IMR-90 (cell line): ENCODE measurements at regions not wholly inside any gene's neighbourhood (a gene's known extent, or its start where the extent isn't known, plus 50 kb on each side); places are given as distances from the start of the nearest gene placed in this dataset.
"Not testable (repeated sequence)": the region's sequence is repeated elsewhere in the genome, so short reads cannot be mapped to it uniquely, and the experiment has no call there.

ENCODE experiments used
- ATAC-seq: fragments of 200-7000 bp; cut with Tn5 transposase; 2 replicates; pipeline ENCODE4 v1.9.1; 2020; ENCODE audit warnings: low read depth, mild to moderate bottlenecking, moderate library complexity
- BruUV-seq: library from RNA; stranded (reverse); fragments of 400-500 nt; replicated peaks from 2 replicates; lab custom pipeline; 2021; lab: Mats Ljungman, UMichigan
- CTCF ChIA-PET: fragments of 300-600 bp; formaldehyde crosslinking; extraction: SDS; loops from one replicate; lab custom pipeline; 2021; ENCODE audit warnings: antibody characterized with exemption; lab: Yijun Ruan, JAX
- POLR2A ChIA-PET: fragments of 300-600 bp; sonication (Branson Sonifier 250); formaldehyde crosslinking; loops from one replicate; lab custom pipeline; 2022; ENCODE audit warnings: antibody characterized with exemption; ENCODE audit not compliant: unreplicated experiment; lab: Charles Lee
- DNase-seq: peaks from one replicate; pipeline ENCODE4 v3.0.0; 2013
- H2AFZ ChIP-seq: replicated peaks from 2 replicates; pipeline ENCODE3; 2013; ENCODE audit warnings: low read length, mild to moderate bottlenecking; ENCODE audit not compliant: poor library complexity
- H2AK5ac ChIP-seq: 2 replicates; pipeline ENCODE4 v1.6.1; 2013; ENCODE audit warnings: low read depth, low read length, inconsistent platforms
- H2AK9ac ChIP-seq: replicated peaks from 2 replicates; pipeline ENCODE3; 2013; ENCODE audit warnings: mild to moderate bottlenecking, low read depth, low read length, moderate library complexity; ENCODE audit not compliant: poor library complexity
- H2BK120ac ChIP-seq: 2 replicates; pipeline ENCODE4 v1.6.1; 2013; ENCODE audit warnings: low read depth, low read length, inconsistent platforms
- H2BK15ac ChIP-seq: 3 replicates; pipeline ENCODE4 v1.6.1; 2013; ENCODE audit warnings: low read depth, low read length, inconsistent platforms
- H2BK20ac ChIP-seq: 2 replicates; pipeline ENCODE4 v1.6.1; 2013; ENCODE audit warnings: low read depth, mild to moderate bottlenecking, inconsistent platforms, low read length, moderate library complexity
- H2BK5ac ChIP-seq: 2 replicates; pipeline ENCODE4 v1.6.1; 2013; ENCODE audit warnings: mild to moderate bottlenecking, low read depth, low read length, inconsistent platforms; ENCODE audit not compliant: poor library complexity, severe bottlenecking
- H3K14ac ChIP-seq: replicated peaks from 2 replicates; pipeline ENCODE4 v1.6.1; 2013; ENCODE audit warnings: low read depth, low read length, inconsistent platforms
- H3K18ac ChIP-seq: 2 replicates; pipeline ENCODE4 v1.6.1; 2013; ENCODE audit warnings: low read depth, low read length, control low read depth
- H3K23ac ChIP-seq: 2 replicates; pipeline ENCODE4 v1.6.1; 2013; ENCODE audit warnings: low read depth, low read length, inconsistent platforms
- H3K27ac ChIP-seq: 2 replicates; pipeline ENCODE4 v1.5.1; 2013; ENCODE audit warnings: mild to moderate bottlenecking, control low read depth, low read length; ENCODE audit not compliant: insufficient read depth
- H3K27me3 ChIP-seq: 2 replicates; pipeline ENCODE4 v1.6.1; 2013; ENCODE audit warnings: low read length; ENCODE audit not compliant: control insufficient read depth, insufficient read depth
- H3K36me3 ChIP-seq: 2 replicates; pipeline ENCODE4 v1.6.1; 2013; ENCODE audit warnings: low read length, mixed read lengths; ENCODE audit not compliant: control insufficient read depth, insufficient read depth
- H3K4ac ChIP-seq: 2 replicates; pipeline ENCODE4 v1.6.1; 2013; ENCODE audit warnings: low read depth, low read length, inconsistent platforms
- H3K4me1 ChIP-seq: 2 replicates; pipeline ENCODE4 v1.6.1; 2013; ENCODE audit warnings: low read length, mixed read lengths; ENCODE audit not compliant: control insufficient read depth, insufficient read depth
- H3K4me2 ChIP-seq: 2 replicates; pipeline ENCODE4 v1.6.1; 2013; ENCODE audit warnings: low read depth, mild to moderate bottlenecking, control low read depth, low read length, moderate library complexity
- H3K4me3 ChIP-seq: 2 replicates; pipeline ENCODE4 v1.5.1; 2013; ENCODE audit warnings: low read depth, mild to moderate bottlenecking, control low read depth, low read length, moderate library complexity; ENCODE audit not compliant: insufficient read depth
- H3K56ac ChIP-seq: 2 replicates; pipeline ENCODE4 v1.6.1; 2013; ENCODE audit warnings: low read length, inconsistent platforms; ENCODE audit not compliant: insufficient read depth; ENCODE audit errors: extremely low read depth
- H3K79me1 ChIP-seq, 2 experiments: 2 replicates each; pipeline ENCODE4 v1.6.1; 2013; ENCODE audit warnings: low read length in 2 of 2, inconsistent platforms in 1 of 2, low read depth in 1 of 2
- H3K9ac ChIP-seq: 2 replicates; pipeline ENCODE4 v1.6.1; 2013; ENCODE audit warnings: low read depth, low read length, control low read depth
- H3K9me1 ChIP-seq: 2 replicates; pipeline ENCODE4 v1.6.1; 2013; ENCODE audit warnings: low read length, inconsistent platforms; ENCODE audit not compliant: insufficient read depth
- H3K9me3 ChIP-seq: 2 replicates; pipeline ENCODE4 v1.6.1; 2013; ENCODE audit warnings: low read length; ENCODE audit not compliant: control insufficient read depth, insufficient read depth
- H4K20me1 ChIP-seq: 2 replicates; pipeline ENCODE4 v1.6.1; 2013; ENCODE audit warnings: low read length, inconsistent platforms; ENCODE audit not compliant: insufficient read depth
- H4K5ac ChIP-seq: 2 replicates; pipeline ENCODE4 v1.6.1; 2013; ENCODE audit warnings: mild to moderate bottlenecking, low read depth, low read length, control low read depth
- H4K8ac ChIP-seq, 2 experiments: 2 replicates each; pipeline ENCODE4 v1.6.1; 2013; ENCODE audit warnings: low read depth in 2 of 2, low read length in 2 of 2, control low read depth in 1 of 2, inconsistent platforms in 1 of 2
- H4K91ac ChIP-seq: 2 replicates; pipeline ENCODE4 v1.6.1; 2013; ENCODE audit warnings: low read depth, low read length, inconsistent platforms; ENCODE audit not compliant: insufficient read depth
- WGBS, 2 experiments: methylation state at CpG; one replicate each; pipeline versions ENCODE4 v1.1.5 to v1.1.7; 2013; ENCODE audit warnings: missing lambda C conversion rate in 2 of 2; ENCODE audit not compliant: insufficient read length in 1 of 2; ENCODE audit errors: extremely low coverage in 2 of 2; 5-methylcytosine and 5-hydroxymethylcytosine counted together
- dilution Hi-C: fragments of 300-500 bp; cut with HindIII; formaldehyde crosslinking; loops from one replicate; pipeline ENCODE4 v1.14.3; 2018; ENCODE audit warnings: low sequenced_read_pairs; ENCODE audit not compliant: unreplicated experiment
- in situ Hi-C: fragments of 300-500 bp; cut with MboI; formaldehyde crosslinking; loops from 3 replicates; pipeline ENCODE4 v1.14.3; 2019; ENCODE audit warnings: low sequenced_read_pairs, inconsistent platforms, mixed read lengths
- intact Hi-C: fragments of 100-400 bp; cut with micrococcal nuclease; formaldehyde crosslinking; loops from 2 replicates; pipeline ENCODE4 v1.10.0; 2022

GRCh38 chr17:79547171-79547570, 63.7 kb downstream of the RBFOX3 start:
- H3K14ac ChIP-seq, CTCF ChIA-PET, intact Hi-C loops: not testable (repeated sequence)

More at GRCh38 chr17:79547171-79547570, 63.7 kb downstream of the RBFOX3 start:
- H4K91ac ChIP-seq, H3K9me3 ChIP-seq, ATAC-seq, dilution Hi-C loops, H3K36me3 ChIP-seq, in situ Hi-C loops, H2AK9ac ChIP-seq, H4K5ac ChIP-seq, POLR2A ChIA-PET, H2BK20ac ChIP-seq, H3K4ac ChIP-seq, H4K8ac ChIP-seq, H3K27ac ChIP-seq, H3K79me1 ChIP-seq, H3K9me1 ChIP-seq, DNase-seq, H2AFZ ChIP-seq, H3K4me1 ChIP-seq, BruUV-seq, H3K56ac ChIP-seq, H3K27me3 ChIP-seq, H3K18ac ChIP-seq, H2BK5ac ChIP-seq, H3K4me2 ChIP-seq, H2BK120ac ChIP-seq, H3K23ac ChIP-seq, H3K9ac ChIP-seq, H2BK15ac ChIP-seq, H4K20me1 ChIP-seq, H3K4me3 ChIP-seq, H2AK5ac ChIP-seq: not testable (repeated sequence)
- 75% methylated on average over 10 of the region's 12 CpGs; no CpG with 5 or more reads in 1 of the 2 experiments for WGBS, 2 experiments
